Activated T-cell treated with anti-CD3 and anti-CD28 coated beads, Interleukin-2, amount 50 U/mL, for 1 hour (primary cell): ENCODE measurements at regions not wholly inside any gene's neighbourhood (a gene's known extent, or its start where the extent isn't known, plus 50 kb on each side); places are given as distances from the start of the nearest gene placed in this dataset.
"Not testable (repeated sequence)": the region's sequence is repeated elsewhere in the genome, so short reads cannot be mapped to it uniquely, and the experiment has no call there.

Source experiments
- DNase-seq: peaks from one replicate; pipeline ENCODE4 v3.0.0-alpha.2; 2020

DNA sequence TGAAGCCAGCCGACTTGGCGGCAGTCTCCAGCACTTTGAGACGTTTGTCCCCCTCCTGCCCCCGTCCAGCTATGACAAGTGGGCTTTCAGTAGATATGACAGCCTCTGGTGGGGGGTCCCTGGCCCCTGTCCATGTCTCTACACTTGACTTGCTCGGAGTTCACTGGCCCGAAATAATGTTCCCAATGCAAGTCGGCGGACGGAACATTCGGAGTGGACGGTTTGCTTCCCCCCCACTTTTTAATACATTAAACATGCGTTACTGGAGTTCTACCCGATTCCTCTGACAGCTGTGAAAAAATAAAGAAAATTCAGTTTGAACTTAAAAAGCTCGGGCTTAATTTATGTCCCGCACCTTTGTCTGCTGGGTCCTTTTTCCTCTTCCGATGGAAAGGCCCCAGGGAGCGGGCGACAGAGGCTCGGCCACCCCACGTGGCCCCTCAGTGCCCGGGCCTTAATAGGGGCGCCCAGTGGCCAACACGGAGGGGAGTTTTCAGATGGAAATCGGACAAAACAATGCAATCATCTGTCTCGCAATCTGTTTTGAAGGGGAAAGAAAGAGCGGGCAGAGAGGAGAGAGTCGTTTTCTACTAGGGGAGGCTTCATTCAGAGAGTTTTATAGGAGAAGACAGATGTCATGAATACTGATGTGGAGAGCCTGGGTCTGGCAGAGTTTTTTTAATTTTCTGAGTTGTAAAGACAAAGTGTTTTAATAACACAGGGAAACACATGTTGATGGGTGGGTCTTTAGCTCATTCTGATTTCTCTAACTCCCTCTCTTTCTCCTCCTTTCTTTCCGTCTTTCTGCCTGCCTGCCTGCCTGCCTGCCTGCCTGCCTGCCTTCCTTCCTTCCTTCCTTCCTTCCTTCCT, 50.2 kb downstream of the SMIM38 start:
- no peak for DNase-seq

DNA sequence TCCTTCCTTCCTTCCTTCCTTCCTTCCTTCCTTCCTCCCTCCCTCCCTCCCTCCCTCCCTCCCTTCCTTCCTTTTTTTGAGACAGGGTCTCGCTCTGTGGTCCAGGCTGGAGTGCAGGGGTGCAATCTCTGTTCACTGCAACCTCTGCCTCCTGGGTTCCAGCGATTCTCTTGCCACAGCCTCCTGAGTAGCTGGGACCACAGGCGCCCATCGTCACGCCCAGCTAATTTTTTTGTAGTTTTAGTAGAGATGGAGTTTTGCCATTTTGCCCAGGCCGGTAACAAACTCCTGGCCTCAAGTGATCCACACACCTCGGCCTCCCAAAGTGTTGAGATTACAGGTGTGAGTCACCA, 50.9 kb downstream of the SMIM38 start:
- DNase-seq: not testable (repeated sequence)

DNA sequence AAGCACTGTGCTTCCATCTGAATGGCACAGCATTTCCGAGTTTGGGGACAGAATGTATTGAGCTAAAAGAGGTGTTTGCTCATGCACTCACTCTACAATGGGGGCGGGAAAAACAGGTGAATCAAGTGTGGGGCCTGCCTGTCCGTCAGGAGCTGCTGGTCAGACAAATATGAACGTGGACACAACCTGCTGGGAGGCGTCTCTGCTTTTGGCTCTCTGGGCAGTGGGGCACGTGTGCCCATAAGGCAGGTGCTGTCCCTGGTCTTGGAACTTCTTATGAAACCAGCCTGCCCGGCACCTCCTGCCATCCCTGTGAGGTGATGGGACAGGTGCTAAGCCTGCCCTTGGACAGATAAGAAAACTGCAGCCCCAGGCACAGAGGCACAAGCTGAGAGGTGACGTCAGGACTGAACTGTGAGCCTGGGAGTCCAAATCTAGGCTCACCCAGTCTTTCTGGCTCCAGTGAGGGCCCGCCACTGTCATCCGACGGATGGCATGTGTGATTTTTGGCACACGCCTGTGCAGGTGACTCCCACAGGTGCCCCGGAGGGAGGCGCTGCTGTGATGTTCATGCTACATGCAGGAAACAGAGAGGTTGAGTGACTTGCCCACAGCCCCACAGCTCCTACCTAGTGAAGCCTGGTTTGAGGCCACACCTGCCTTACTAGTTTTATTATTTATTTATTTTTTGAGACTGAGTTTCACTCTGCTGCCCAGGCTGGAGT, 51.6 kb downstream of the SMIM38 start:
- no peak for DNase-seq

DNA sequence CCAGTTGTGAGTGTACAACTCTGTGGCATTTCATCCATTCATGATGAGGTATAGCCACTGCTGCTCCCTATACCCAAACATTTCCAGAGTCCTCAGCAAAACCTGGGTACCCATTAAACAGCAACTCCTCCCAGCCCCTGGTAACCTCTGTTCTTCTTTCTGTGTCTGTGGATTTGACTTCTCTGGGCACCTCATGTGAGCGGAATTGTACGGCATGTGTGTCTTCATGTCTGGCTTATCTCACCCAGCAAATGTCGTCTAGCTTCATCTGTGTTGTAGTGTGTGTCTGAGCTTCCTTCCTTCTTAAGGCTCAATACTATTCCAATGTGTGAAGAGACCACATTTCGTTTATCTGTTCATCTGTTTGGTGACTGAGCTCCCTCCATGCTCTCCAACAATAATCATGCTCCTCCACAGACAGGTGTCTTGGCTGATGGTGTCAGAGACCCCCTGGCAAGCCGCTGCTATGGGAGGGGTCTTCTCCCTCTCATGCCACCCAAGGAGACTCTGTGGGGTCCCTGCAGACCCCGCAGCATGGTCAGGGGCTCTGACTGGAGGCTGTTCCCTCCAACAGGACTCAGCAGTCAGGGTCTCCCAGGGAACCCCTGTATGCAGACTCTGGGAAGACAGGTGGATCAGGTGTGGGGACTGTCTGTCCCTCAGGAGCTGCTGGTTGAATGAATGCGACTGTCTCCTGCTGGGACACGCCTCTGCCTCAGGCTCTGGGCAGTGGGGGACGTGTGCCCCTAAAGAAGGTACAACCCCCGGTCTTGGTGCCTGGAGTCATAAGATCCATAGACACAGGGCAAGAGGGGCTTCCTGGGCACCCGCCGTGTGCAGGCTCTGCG, 52.7 kb downstream of the SMIM38 start:
- DNase-seq: peak; percentile 6

DNA sequence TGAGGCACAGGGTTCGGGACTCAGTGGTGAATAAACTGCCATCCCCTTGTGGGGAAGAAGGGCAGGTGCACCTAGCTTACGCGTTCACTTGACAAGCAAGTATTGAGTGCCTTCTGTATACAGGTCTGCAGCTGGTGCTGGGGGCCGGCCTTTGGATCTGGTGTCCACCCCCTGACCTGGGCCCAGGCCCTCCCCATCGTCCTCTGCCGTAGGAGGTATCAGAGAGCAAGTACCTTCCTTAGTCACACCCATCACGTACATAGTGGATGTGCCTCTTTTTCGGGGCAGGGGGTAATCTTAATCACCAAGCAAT, 53.3 kb downstream of the SMIM38 start:
- DNase-seq: peak; percentile 13

DNA sequence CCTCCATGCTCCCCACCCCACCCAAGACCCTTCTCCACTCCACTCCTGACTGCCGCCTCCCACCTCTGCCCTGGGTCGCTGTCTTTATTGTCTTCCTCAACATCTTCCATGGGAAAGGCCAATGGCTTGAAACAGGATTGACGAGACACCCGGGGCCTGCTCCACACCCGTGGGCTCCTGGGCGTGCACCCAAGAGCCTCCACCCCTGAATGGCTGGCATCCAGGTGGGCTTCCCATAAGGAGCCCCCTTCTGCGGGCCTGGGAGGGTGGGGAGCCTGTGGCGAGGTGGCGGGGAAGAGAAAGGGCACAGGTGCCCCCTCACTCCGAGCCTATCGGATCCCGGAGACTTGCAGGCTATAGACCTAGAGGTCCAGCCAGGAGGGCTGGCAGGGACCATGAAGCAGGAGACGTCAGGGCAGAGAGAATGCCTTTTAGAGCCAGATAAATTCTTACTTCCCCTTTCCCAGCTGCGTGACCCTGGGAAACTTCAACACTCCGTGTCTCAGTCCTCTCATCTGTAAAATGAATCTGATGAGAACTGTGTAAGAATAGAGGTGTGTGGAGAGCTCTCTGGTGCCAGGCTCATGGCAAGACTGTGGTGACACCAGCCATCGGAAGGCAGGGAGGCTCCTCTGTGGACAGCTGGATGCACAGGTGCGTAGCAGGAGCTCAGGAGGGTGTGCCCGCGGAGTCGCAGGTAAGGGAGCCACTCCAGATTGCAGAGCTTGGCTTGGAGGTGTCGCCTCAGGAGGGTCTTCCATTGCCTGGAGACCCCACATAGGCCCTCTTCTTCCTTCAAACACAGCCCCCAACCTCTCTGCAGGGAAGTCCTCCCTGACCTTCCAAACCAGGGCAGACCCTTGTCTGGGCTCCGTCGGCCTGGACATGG, 53.9 kb downstream of the SMIM38 start:
- peak; percentile 8 for DNase-seq

DNA sequence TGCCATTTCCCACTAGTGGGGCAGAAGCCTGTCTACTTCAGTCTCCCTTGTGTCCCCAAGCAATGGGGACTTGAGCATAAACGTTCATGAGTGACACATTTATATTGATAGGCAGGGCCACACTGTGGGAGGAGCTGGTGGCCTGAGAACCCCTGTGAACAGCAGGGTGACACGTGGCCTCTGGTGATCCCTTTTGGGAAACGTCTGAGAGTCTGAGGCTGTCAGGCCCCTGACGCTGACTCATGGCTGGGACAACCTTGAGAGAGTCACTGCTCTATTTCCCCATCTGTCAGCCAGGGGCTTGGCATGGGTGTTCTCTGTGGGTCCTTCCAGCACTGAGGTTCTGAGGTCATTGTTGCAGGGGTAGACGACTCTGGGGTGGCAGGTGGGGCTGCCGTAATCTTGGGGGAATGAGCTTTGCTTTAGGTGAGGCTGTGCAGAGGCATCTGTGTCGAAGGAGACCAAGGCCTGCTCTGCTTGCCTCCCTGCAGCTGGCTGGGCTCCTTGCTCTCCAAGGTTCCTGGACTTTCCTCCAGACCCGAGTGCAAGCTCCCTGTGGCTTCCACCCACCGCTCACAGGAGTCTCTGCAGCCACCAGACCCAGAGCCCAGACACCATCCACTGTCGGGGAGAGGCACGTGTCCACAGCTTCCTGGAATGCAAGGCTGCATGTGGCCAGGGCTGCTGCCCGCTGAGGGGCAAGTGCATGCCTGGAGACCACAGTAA, 54.7 kb downstream of the SMIM38 start:
- peak; percentile 10 for DNase-seq

DNA sequence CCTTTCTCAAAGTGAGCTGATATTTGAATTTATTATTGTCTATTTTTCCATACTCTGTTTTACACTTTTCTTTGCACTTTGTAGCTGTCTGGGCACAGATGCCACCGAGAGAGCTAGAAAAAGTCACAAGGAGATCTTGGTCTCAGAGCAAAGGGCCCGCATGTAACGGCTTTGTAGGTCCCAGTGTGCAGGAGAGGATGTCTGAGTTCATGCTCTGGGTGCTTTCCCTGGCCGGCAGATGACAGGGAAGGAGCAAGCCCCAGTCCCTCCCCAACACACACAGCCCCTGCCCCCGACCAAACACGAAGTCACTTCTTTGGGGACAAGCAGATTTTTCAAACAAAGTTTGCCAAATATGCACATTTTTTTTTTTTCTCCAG, 55.8 kb downstream of the SMIM38 start:
- DNase-seq: no peak

DNA sequence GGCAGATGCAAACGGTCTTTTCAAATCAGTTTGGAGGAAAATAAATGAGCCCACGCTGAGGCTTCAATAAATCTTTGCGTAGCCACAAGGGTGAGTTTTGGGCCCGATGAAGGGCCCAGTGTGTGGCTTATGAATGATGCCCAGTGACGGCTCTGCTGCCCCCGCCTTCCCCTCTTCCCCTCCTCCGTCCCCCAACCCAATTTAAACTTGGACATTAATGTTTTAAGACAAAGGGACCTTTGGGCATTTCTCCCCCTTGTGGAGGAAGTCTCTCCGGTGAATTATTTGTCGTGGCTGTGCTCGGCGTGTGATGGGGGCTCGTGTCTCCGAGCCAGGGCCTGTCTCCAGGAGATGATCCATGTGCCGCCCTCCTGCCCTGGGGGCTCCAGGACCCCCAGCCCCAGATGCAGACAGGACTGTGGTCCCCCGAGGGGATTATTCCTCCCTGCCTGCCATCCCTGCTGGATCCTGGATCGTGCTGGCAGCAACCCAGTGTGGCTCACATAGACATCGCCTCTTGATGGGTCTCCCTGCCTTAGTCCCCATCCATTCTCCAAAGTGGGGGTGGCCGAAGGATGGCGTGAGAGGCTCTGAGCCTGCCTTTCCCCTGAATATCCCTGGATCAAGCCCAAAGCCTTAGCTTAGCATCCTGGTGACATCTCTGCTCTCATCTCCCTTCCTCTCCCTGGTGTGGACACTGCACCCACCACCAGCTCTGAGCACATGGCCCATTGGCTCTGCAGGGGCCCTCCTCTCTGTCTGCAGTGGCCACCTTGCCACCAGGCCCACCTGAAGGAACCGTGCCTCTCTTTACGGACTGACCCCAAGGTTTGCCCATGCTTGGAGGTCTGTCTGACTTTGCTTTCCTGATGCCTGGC, 56.4 kb downstream of the SMIM38 start:
- peak; percentile 13 for DNase-seq

DNA sequence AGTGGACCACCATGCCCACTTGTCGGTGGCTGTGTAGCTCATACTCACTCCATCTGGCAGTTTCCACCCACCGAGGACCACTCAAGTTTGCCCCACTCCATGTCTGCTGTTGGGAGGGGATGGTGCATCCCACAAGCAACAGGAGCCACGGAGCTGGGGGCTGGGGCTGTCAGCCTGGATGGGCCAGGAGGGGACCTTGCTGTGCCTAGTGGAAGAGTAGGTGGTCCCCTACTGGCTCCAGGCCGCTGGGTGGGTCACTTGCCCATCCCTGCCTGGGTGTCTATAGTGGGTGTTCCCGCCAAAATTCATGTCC, 57.0 kb downstream of the SMIM38 start:
- DNase-seq: peak; percentile 10

DNA sequence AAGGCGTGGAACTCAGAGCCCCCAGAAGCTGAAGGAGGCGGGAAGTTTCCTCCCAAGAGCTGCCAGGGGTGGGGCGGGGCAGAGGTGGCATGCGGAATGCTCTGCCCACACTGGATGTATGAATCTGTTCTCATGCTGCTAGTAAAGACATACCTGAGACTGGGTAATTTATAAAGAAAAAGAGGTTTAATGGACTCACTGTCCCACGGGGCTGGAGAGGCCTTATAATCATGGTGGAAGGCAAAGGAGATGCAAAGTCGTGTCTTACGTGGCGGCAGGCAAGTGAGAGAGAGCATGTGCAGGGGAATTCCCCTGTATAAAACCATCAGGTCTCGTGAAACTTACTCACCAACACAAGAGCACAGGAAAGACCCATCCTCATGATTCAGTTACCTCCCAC, 57.6 kb downstream of the SMIM38 start:
- DNase-seq: no peak

DNA sequence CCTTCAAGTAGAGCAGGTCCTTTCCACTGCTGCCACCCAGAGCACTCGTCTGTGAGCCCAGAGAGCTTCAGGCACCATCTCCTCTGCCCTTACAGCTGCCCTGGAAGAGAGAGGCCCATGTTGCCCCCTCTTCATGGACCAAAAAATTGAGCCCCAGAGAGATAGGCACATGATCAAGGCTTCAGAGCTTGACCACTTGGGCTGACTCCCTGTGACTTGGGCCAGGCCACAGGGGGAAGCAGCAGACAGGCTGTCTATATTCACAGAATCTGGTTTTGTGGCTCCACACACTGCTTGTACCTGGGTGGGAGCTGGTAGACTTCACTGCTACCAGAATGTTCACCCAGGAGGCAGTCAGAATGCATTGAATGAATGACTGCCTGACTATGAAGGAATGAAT, 58.2 kb downstream of the SMIM38 start:
- peak; percentile 8 for DNase-seq

DNA sequence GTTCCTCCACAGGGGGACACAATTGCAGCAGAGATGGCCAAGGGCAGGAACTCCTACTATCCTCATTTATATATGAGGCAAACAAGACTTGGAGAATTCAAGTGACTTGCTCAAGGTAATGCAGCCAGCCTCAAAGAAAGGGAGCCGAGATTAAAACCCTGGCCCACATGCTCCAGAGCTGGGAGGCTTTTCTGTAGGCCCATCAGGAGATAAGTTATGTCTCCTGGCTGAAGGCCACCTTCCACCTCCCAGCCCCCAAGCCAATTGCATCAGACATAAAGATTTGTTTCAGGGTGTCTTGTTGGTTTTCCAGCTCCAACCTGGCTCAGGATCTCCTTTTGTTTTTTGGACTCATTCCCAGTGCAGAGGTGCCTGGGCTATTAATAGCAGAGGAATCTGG, 59.5 kb downstream of the SMIM38 start:
- DNase-seq: peak; percentile 8

DNA sequence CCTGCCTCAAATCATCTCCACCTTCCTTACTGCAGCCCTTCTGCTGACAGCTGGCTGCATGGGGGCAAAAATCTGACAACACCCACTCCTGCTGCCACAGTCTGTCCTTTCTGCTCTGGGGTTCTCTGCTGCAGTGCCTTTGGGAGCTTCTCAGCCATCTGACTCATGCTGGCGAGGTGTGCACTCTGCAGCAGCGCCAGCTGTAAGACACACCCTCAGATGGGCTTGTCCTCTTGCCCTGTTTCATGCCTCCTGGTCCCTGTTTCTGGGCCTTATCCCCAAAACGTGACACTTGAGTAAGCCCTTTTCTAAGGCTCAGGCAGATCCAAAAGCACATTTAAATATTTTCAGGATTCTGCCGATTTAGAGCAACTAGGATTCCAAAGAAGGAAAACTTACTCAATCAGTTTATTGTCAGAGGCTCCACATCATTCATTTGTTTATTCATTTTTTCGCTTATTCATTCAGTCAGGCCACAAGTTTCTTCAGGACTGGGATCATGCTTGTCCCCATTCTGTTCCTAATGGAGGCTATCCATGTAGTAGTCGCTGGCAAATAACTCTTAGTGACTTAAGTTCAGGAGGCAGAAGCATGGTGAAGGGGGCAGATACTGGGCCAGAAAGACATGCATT, 60.2 kb downstream of the SMIM38 start:
- DNase-seq: peak; percentile 6

DNA sequence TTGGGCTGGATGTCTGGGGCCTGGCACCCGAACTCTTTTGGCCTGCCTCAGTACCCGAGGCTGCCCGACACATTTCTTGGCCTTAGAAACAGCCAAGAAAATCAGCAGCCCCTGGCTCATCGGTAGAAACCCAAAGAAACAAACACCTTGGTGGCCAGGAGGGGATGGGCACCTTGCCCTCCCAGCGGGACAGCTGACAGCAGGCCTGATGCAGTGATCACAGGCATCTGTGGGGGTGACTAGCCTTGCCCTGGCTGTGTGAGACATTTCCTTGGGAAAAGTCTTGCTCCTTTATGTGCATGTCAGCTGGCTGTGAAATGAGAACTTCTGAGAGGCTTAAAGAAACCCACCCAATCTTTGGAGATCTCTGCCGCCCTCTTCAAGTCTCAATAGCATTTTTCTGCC, 60.9 kb downstream of the SMIM38 start:
- DNase-seq: no peak

DNA sequence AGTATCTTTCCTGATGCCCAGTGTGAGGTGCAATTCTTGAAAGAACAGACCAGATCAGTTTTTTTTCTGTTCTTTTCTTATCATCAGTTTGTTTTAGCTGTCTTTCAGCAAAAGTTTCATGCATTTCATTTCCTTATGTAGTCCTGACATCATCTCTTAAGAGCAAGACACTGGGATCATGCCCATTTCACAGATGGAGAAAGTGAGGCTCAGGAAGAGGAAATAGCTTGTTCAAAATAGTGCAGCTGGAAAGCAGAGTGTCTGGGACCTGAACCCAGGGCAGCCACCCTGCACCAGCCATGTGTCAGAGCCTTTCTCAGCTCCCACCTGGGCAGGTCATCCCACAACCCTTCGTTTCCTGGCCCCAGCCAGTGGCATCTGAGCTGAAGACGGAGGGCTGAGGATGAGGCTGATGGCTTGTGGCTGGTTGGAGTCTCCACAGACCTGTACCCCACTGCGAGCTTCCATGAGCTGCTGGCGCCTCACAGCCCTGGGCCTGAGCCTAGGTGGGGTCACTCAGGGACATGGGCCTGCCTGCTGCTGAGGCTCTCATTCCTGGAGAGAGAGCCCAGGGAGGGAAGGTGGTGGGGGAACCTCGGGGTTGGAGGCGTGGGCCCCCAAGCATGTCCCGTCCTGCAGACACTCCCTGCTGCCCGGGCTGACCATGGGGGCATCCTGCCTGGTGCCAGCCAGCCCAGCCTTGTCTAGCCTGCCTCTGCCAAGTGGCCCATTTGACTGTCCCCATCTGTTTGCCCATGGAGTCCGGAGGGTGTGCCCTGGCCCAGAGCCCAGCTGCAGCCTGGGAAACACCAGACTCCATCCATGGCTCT, 61.8 kb downstream of the SMIM38 start:
- DNase-seq: peak; percentile 11

DNA sequence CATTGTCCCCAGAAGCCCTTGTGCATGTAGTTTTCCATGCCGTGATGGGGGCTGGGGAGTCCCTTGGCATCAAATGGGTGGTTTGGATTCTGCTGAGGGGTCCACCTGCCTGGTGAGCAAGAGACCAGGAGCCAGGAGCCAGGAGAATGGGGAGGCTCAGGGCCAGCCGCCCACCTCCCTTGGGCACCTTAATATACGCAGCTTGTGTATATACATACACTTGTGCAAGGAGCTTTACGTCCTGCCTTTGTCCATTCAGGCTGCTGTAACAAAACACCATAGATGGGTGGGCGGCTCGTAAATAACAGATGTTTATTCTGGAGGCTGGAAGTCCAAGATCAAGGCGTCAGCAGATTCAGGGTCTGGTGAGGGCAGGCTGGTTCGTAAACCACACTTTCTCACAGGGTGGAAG, 62.5 kb downstream of the SMIM38 start:
- DNase-seq: peak; percentile 13

DNA sequence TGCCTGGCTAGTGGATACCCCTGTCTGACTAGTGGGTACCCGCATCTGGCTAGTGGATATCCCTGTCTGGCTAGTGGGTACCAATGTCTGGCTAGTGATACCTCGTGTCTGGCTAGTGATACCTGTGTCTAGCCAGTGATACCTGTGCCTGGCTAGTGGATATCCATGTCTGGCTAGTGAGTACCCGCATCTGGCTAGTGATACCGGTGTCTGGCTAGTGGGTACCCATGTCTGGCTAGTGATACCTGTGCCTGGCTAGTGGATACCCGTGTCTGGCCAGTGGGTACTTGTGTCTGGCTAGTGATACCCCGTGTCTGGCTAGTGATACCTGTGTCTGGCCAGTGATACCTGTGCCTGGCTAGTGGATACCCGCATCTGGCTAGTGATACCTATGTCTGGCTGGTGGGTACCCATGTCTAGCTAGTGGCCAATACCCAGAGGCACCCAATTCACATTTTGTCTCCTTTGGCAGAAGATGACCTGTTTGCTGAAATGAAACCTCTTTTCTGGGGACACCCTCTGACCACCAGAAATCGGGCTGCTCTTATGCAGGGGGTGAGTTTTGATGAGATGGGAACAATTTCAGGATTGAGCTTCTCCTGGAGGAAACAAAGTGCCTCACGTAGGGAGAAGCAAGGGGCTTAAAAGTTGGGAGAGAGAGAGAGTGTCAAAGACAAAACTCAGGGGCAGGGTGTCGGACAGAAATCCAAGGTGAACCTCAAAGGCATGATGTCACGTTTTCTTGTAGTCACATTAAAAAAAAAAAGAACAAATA, 63.4 kb downstream of the SMIM38 start:
- DNase-seq: peak; percentile 13

DNA sequence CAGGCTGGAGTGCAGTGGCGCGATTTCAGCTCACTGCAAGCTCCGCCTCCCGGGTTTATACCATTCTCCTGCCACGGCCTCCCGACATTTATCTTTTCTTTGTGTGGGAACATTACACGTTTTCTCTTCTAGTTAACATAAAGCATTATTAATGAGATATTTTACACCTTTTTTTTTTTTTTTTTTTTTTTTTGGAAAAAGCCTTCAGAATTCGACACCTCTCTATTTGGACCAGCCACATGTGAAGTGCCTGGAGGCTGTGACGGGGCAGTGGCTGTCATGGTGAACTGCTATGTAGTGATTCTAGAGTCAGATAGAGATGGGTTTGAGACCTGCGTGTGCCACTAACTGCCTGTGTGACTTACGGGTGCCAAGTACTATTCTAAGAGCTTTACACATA, 64.3 kb downstream of the SMIM38 start:
- DNase-seq: no peak
